DOHH2 (cell line): ENCODE measurements at regions not wholly inside any gene's neighbourhood (a gene's known extent, or its start where the extent isn't known, plus 50 kb on each side); places are given as distances from the start of the nearest gene placed in this dataset.

Experiments
- EZH2phosphoT487 ChIP-seq: fragments of 200-600 bp; sonication (generic); IDR thresholded peaks from 2 replicates; pipeline ENCODE4 v1.6.1; 2017; ENCODE audit warnings: borderline replicate concordance, mild to moderate bottlenecking, antibody characterized with exemption, low read length, moderate library complexity, mixed read lengths
- TF ChIP-seq, protein P1 (sequence below): fragments of 200-600 bp; sonication (generic); IDR thresholded peaks from one replicate; pipeline ENCODE4 v1.5.1; 2014; ENCODE audit warnings: antibody characterized with exemption, mild to moderate bottlenecking, low read depth, low read length; ENCODE audit not compliant: poor library complexity, severe bottlenecking

DNA sequence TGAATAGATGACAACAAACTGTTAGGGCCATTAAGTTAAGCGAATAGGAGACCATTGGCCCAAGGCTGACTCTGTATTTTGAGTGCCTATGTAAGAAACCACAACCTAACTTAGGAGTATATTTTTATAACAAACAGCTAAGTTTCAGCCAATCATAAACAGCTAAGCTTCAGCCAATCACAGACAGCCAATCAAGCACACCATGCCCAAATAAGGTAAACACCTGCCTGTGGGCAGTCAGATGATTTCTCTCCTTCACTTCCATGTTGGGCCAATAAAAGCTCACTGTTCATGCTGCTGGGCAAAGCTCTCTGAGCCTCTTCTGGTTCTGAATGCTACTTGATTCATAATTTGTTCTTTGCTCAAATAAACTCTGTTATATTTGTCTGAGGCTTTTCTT is 344.6 kb downstream of the BTG1 start:
- TF ChIP-seq, protein P1, sequence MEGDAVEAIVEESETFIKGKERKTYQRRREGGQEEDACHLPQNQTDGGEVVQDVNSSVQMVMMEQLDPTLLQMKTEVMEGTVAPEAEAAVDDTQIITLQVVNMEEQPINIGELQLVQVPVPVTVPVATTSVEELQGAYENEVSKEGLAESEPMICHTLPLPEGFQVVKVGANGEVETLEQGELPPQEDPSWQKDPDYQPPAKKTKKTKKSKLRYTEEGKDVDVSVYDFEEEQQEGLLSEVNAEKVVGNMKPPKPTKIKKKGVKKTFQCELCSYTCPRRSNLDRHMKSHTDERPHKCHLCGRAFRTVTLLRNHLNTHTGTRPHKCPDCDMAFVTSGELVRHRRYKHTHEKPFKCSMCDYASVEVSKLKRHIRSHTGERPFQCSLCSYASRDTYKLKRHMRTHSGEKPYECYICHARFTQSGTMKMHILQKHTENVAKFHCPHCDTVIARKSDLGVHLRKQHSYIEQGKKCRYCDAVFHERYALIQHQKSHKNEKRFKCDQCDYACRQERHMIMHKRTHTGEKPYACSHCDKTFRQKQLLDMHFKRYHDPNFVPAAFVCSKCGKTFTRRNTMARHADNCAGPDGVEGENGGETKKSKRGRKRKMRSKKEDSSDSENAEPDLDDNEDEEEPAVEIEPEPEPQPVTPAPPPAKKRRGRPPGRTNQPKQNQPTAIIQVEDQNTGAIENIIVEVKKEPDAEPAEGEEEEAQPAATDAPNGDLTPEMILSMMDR, result no peak
- no peak for TF ChIP-seq EZH2phosphoT487
